Right lobe of liver (tissue), 4 donors: ENCODE measurements at regions not wholly inside any gene's neighbourhood (a gene's known extent, or its start where the extent isn't known, plus 50 kb on each side); places are given as distances from the start of the nearest gene placed in this dataset.

Experiments used
- POLR2A ChIP-seq: fragments of 450-650 bp; IDR thresholded peaks from one replicate; pipeline ENCODE4 v1.6.1; 2017; ENCODE audit warnings: antibody characterized with exemption, mild to moderate bottlenecking
- TF ChIP-seq, protein P1 (sequence below), 4 donors: fragments of 200-600 bp in 3 of 4; fragments of 450-650 bp in 1 of 4; IDR thresholded peaks; one replicate each; pipeline versions ENCODE4 v1.5.1 to v1.8.0; 2016 to 2022; ENCODE audit warnings: antibody characterized with exemption in 4 of 4, mild to moderate bottlenecking in 2 of 4
- donor health status: DM: no; HTN: no; CAD: no.
- donor health status: DM: no; HTN: no; CAD: no.
- donor health status: DM: no; HTN: yes; CAD: no.

DNA sequence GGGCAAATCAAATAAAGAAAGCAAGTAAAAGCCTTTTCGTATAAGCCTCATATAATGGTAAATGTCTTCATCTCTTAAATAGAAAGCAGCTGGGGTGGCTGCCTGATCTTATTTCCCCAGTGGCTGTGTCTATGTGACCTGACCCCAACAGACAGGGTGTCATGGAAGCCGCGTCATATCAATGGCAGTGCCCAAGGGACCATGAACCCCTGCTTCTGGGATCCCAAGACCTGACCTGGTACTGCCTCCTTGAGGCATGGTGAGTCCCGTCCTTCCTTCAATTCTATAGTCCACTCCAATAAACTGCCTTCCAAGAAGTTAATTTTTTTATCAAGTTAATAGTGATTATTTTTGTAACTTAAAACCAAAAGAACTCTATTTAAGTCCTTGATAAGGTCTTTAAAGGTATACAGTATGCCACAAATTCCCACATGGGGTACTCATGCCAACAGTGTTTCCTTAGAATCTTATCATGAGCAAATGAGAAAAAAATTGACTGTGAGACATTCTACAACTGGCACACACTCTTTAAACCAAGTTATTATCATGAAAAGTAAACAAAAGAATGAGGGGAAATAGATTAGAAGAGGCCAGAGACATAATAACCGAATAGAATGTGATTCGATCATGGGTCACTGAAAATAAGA, 104.6 kb downstream of the ADSS2 start:
- TF ChIP-seq POLR2A, result no peak
- TF ChIP-seq, protein P1, sequence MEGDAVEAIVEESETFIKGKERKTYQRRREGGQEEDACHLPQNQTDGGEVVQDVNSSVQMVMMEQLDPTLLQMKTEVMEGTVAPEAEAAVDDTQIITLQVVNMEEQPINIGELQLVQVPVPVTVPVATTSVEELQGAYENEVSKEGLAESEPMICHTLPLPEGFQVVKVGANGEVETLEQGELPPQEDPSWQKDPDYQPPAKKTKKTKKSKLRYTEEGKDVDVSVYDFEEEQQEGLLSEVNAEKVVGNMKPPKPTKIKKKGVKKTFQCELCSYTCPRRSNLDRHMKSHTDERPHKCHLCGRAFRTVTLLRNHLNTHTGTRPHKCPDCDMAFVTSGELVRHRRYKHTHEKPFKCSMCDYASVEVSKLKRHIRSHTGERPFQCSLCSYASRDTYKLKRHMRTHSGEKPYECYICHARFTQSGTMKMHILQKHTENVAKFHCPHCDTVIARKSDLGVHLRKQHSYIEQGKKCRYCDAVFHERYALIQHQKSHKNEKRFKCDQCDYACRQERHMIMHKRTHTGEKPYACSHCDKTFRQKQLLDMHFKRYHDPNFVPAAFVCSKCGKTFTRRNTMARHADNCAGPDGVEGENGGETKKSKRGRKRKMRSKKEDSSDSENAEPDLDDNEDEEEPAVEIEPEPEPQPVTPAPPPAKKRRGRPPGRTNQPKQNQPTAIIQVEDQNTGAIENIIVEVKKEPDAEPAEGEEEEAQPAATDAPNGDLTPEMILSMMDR (IDR thresholded peaks at IDR 0.05), result no peak
